ENCODE measurements at regions not wholly inside any gene's neighbourhood (a gene's known extent, or its start where the extent isn't known, plus 50 kb on each side); places are given as distances from the start of the nearest gene placed in this dataset.

DNA sequence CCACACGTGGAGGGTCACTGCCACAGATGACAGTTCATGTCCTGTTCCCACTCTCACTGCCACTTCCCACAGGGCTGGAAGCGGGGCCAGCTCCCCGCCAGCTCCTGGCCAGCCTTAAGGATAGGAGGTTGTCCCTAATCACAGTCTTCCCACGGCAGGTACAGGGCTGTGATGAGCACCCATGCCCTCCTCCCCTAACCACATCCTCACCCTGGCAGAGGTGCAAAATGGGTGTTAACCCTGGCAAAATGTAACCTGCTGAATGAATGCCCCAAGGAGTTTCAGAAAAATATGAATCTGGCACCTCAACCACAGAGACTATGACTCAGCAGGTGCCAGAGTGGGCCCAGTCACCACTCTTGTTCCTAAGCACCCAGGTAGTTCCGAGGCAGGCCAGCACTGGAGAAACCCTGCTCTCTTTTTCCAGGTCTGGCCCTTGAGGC lies 185.1 kb upstream of the TPM1 start:
- TF ChIP-seq, protein P1, sequence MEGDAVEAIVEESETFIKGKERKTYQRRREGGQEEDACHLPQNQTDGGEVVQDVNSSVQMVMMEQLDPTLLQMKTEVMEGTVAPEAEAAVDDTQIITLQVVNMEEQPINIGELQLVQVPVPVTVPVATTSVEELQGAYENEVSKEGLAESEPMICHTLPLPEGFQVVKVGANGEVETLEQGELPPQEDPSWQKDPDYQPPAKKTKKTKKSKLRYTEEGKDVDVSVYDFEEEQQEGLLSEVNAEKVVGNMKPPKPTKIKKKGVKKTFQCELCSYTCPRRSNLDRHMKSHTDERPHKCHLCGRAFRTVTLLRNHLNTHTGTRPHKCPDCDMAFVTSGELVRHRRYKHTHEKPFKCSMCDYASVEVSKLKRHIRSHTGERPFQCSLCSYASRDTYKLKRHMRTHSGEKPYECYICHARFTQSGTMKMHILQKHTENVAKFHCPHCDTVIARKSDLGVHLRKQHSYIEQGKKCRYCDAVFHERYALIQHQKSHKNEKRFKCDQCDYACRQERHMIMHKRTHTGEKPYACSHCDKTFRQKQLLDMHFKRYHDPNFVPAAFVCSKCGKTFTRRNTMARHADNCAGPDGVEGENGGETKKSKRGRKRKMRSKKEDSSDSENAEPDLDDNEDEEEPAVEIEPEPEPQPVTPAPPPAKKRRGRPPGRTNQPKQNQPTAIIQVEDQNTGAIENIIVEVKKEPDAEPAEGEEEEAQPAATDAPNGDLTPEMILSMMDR (optimal IDR thresholded peaks at IDR 0.05 in 1 of 3, IDR thresholded peaks at IDR 0.05 in 1 of 3, conservative IDR thresholded peaks at IDR 0.05 in 1 of 3; ENCODE audit: extremely low read depth in 1 of 3, insufficient read depth in 2 of 3, low read length in 3 of 3) = no peak
- no peak for TF ChIP-seq EZH2 (IDR thresholded peaks at IDR 0.05; ENCODE audit: low read length)
- dilution Hi-C loops (cut with MboI; ENCODE audit: extremely low pct_ligation_motif_present, low sequenced_read_pairs) = no loop called here

DNA sequence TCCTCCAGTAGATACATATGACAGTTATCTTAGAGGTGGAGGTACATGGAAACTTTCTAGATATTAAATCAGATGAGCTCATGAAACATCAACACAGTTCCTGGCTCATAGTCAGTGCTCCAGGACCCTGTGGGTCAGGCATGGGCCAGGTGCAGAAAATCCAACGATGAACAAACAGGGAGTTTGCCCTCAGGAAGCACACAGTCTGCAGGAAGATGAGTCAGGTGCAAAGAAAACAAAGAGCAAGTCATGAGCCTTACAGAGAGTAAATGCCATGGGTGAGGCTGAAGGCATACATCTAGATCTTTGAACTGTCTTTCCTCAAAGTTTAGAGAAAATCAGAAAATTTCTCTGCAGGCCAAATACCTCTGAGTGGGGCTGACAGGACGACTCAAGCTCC lies 184.2 kb upstream of the TPM1 start:
- TF ChIP-seq EZH2 (IDR thresholded peaks at IDR 0.05; ENCODE audit: low read length) = no peak
- TF ChIP-seq, protein P1 (optimal IDR thresholded peaks at IDR 0.05 in 1 of 3, IDR thresholded peaks at IDR 0.05 in 1 of 3, conservative IDR thresholded peaks at IDR 0.05 in 1 of 3; ENCODE audit: extremely low read depth in 1 of 3, insufficient read depth in 2 of 3, low read length in 3 of 3) = no peak
- Histone ChIP-seq H2AFZ (ENCODE audit: control insufficient read depth, low read length) (no peak overlapping the region), H3K36me3 (ENCODE audit: control insufficient read depth in 2 of 2, extremely low read depth in 1 of 2, insufficient read depth in 2 of 2, low read length in 2 of 2) (no peaks in the 10 kb centered on the region), H4K20me1 (ENCODE audit: control insufficient read depth, extremely low read depth, insufficient read depth, low read length) (no peaks in the 10 kb centered on the region), H3K79me2 (ENCODE audit: control insufficient read depth, insufficient read depth, low read length) (no peaks in the 10 kb centered on the region), H3K27ac (ENCODE audit: control insufficient read depth, insufficient read depth, low read length) (peak overlapping the region; percentile 12), H3K9me1 (ENCODE audit: control insufficient read depth, extremely low read depth, insufficient read depth, low read length) (no peaks in the 10 kb centered on the region), H3K27me3 (ENCODE audit: control insufficient read depth, extremely low read depth, insufficient read depth, low read length) (no peaks in the 10 kb centered on the region), H3K4me1 (ENCODE audit: control insufficient read depth, extremely low read depth, insufficient read depth, low read length) (peaks cover 32% of the 10 kb centered on the region), H3K4me3 (ENCODE audit: control insufficient read depth in 2 of 3, extremely low read depth in 1 of 3, insufficient read depth in 2 of 3, low read depth in 1 of 3, low read length in 3 of 3) (no peak overlapping the region), H3K4me2 (ENCODE audit: control insufficient read depth, extremely low read depth, insufficient read depth, low read depth, low read length) (no peak overlapping the region), H3K9me3 (ENCODE audit: control insufficient read depth, low read depth, low read length) (no peaks in the 10 kb centered on the region), H3K9ac (ENCODE audit: control insufficient read depth, extremely low read depth, insufficient read depth, low read length) (no peak overlapping the region)
- peak; percentile 69 for FAIRE-seq
- dilution Hi-C loops (cut with MboI; ENCODE audit: extremely low pct_ligation_motif_present, low sequenced_read_pairs) = no loop called here
- DNase-seq (ENCODE audit: low read depth, low spot score) = no peak

More for the DNA sequence above, 185.1 kb upstream of the TPM1 start:
- H3K9me3 ChIP-seq (ENCODE audit: control insufficient read depth, low read depth, low read length) = no peaks in the 10 kb centered on the region
- H3K9ac ChIP-seq (ENCODE audit: control insufficient read depth, extremely low read depth, insufficient read depth, low read length) = peak overlapping the region; percentile 47
- no peaks in the 10 kb centered on the region for H3K9me1 ChIP-seq (ENCODE audit: control insufficient read depth, extremely low read depth, insufficient read depth, low read length)
- H3K36me3 ChIP-seq (ENCODE audit: control insufficient read depth in 2 of 2, extremely low read depth in 1 of 2, insufficient read depth in 2 of 2, low read length in 2 of 2) = no peaks in the 10 kb centered on the region
- peak overlapping the region in 1 of 3 experiments; percentile 4 for H3K4me3 ChIP-seq (ENCODE audit: control insufficient read depth in 2 of 3, extremely low read depth in 1 of 3, insufficient read depth in 2 of 3, low read depth in 1 of 3, low read length in 3 of 3)
- H3K27me3 ChIP-seq (ENCODE audit: control insufficient read depth, extremely low read depth, insufficient read depth, low read length) = no peaks in the 10 kb centered on the region
- H3K27ac ChIP-seq (ENCODE audit: control insufficient read depth, insufficient read depth, low read length) = peak overlapping the region; percentile 58
- peak; percentile 92 for DNase-seq (ENCODE audit: low read depth, low spot score)
- no peaks in the 10 kb centered on the region for H4K20me1 ChIP-seq (ENCODE audit: control insufficient read depth, extremely low read depth, insufficient read depth, low read length)
- H3K79me2 ChIP-seq (ENCODE audit: control insufficient read depth, insufficient read depth, low read length) = no peaks in the 10 kb centered on the region
- H3K4me1 ChIP-seq (ENCODE audit: control insufficient read depth, extremely low read depth, insufficient read depth, low read length) = peaks cover 33% of the 10 kb centered on the region
- H3K4me2 ChIP-seq (ENCODE audit: control insufficient read depth, extremely low read depth, insufficient read depth, low read depth, low read length) = peak overlapping the region; percentile 64
- peak; percentile 89 for FAIRE-seq
- H2AFZ ChIP-seq (ENCODE audit: control insufficient read depth, low read length) = peak overlapping the region; percentile 73

All from keratinocyte (primary cell).